BJ (cell line): ENCODE measurements at regions not wholly inside any gene's neighbourhood (a gene's known extent, or its start where the extent isn't known, plus 50 kb on each side); places are given as distances from the start of the nearest gene placed in this dataset.

Source experiments
- CTCF ChIA-PET: fragments of 350-600 bp; formaldehyde crosslinking; extraction: SDS; loops from one replicate; lab custom pipeline; 2021; ENCODE audit warnings: antibody characterized with exemption, inconsistent platforms; lab: Yijun Ruan, JAX
- POLR2A ChIA-PET: fragments of 300-600 bp; sonication (Branson Sonifier 250); formaldehyde crosslinking; extraction: SDS; loops from one replicate; lab custom pipeline; 2021; ENCODE audit warnings: antibody characterized with exemption; lab: Charles Lee
- DNase-seq: peaks from one replicate; pipeline ENCODE4 v3.0.0-alpha.2; 2011; ENCODE audit warnings: low read depth
- H3K27me3 ChIP-seq: 2 replicates; pipeline ENCODE4 v1.6.0; 2011; ENCODE audit warnings: low read length; ENCODE audit not compliant: control insufficient read depth, insufficient read depth
- H3K36me3 ChIP-seq: 2 replicates; pipeline ENCODE4 v1.5.1; 2011; ENCODE audit warnings: low read length; ENCODE audit not compliant: control insufficient read depth, insufficient read depth
- H3K4me3 ChIP-seq: 2 replicates; pipeline ENCODE4 v1.5.1; 2011; ENCODE audit warnings: low read depth, mild to moderate bottlenecking, control low read depth, low read length
- CTCF ChIP-seq: IDR thresholded peaks from 2 replicates; pipeline ENCODE4 v1.5.1; 2011; ENCODE audit warnings: low read depth, mild to moderate bottlenecking, control low read depth, inconsistent platforms, low read length, moderate library complexity; ENCODE audit not compliant: insufficient read depth

DNA sequence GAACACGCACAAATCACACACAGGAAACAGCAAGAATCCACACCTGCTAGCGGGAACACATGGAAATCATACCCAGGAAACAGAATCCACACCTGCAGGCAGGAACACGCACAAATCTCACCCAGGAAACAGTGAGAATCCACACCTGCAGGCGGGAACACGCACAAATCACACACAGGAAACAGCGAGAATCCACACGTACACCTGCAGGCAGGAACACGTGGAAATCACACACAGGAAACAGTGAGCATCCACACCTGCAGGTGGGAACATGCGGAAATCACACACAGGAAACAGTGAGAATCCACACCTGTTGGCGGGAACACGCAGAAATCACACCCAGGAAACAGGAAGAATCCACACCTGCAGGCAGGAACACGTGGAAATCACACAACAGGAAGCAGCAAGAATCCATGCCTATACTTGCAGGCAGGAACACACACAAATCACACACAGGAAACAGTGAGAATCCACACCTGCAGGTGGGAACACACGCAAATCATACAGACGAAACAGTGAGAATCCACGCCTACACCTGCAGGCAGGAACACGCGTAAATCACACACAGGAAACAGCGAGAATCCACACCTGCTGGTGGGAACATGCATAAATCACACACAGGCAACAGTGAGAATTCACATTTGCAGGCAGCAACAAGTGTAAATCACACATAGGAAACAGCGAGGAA lies 108.6 kb downstream of the DLL1 start:
- Histone ChIP-seq H3K4me3 (no peak overlapping the region), H3K27me3 (no peaks in the 10 kb centered on the region), H3K36me3 (no peaks in the 10 kb centered on the region)
- no peak for TF ChIP-seq CTCF
- ChIA-PET CTCF (no interaction called here), POLR2A (no interaction called here)
- DNase-seq: no peak

DNA sequence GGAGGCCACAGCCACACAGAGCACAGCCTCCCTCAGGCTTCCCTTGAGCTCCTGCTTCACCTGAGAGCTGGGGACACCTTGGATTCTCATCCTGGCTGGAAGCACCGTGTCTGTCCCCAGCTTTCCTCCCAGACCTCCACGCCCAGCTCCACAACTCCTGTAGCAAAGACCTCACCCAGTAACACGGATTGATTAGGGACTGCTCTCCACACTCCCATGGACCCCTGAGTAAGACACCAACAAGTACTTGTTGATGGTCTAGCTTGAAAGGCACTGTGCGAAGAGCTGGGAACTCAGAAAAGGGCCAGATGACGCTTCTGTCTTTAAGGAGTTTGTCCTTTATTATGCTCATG lies 109.6 kb downstream of the DLL1 start:
- no peaks in the 10 kb centered on the region for H3K36me3 ChIP-seq
- TF ChIP-seq CTCF: no peak
- DNase-seq: no peak
- ChIA-PET POLR2A (no interaction called here), CTCF (no interaction called here)
- H3K27me3 ChIP-seq: no peaks in the 10 kb centered on the region
- H3K4me3 ChIP-seq: no peak overlapping the region

GRCh38 chr6:170180671-170181337 lies 110.1 kb downstream of the DLL1 start:
- H3K4me3 ChIP-seq: no peak overlapping the region
- H3K27me3 ChIP-seq: no peaks in the 10 kb centered on the region
- ChIA-PET CTCF (no interaction called here), POLR2A (no interaction called here)
- DNase-seq: no peak
- H3K36me3 ChIP-seq: no peaks in the 10 kb centered on the region
- no peak for TF ChIP-seq CTCF

- no peak for DNase-seq
- Histone ChIP-seq H3K27me3 (no peaks in the 10 kb centered on the region), H3K4me3 (no peak overlapping the region), H3K36me3 (no peaks in the 10 kb centered on the region)
- ChIA-PET CTCF (no interaction called here), POLR2A (no interaction called here)
- no peak for TF ChIP-seq CTCF
Measured at GRCh38 chr6:170179616-170180324, 111.1 kb downstream of the DLL1 start.
